Ovary (tissue), 7 donors: ENCODE measurements at regions not wholly inside any gene's neighbourhood (a gene's known extent, or its start where the extent isn't known, plus 50 kb on each side); places are given as distances from the start of the nearest gene placed in this dataset.

Experiments used
- DNase-seq, 5 donors: peaks; one replicate each; pipeline ENCODE4 v3.0.0-alpha.2; 2019 to 2020
- H3K27ac ChIP-seq, 2 donors: fragments of 200-600 bp; one replicate each; pipeline versions ENCODE4 v1.5.1 to v1.8.0; 2019 to 2022
- H3K27me3 ChIP-seq: fragments of 200-600 bp; one replicate; pipeline ENCODE4 v1.8.0; 2022
- H3K36me3 ChIP-seq: fragments of 200-600 bp; sonication (generic); one replicate; pipeline ENCODE4 v1.5.1; 2019
- H3K4me1 ChIP-seq: one replicate; pipeline ENCODE4 v1.8.1; 2013; ENCODE audit warnings: mild to moderate bottlenecking, moderate library complexity; ENCODE audit not compliant: insufficient read depth
- H3K4me3 ChIP-seq: fragments of 200-600 bp; sonication (generic); one replicate; pipeline ENCODE4 v1.5.1; 2017
- H3K9me3 ChIP-seq, 2 donors: fragments of 200-600 bp in 1 of 2; sonication (generic) in 1 of 2; one replicate each; pipeline versions ENCODE4 v1.5.1 to v1.8.1; 2013 to 2019; ENCODE audit warnings: mild to moderate bottlenecking in 1 of 2, moderate library complexity in 1 of 2
- CTCF ChIP-seq, 3 donors: fragments of 450-650 bp in 2 of 3; fragments of 200-600 bp in 1 of 3; IDR thresholded peaks; one replicate each; pipeline versions ENCODE4 v1.5.1 to v1.8.0; 2016 to 2022; ENCODE audit warnings: antibody characterized with exemption in 3 of 3, mild to moderate bottlenecking in 1 of 3
- EP300 ChIP-seq: sonication (generic); formaldehyde crosslinking; IDR thresholded peaks from one replicate; pipeline ENCODE4 v1.6.1; 2017; ENCODE audit warnings: antibody characterized with exemption
- POLR2A ChIP-seq: fragments of 450-650 bp; IDR thresholded peaks from one replicate; pipeline ENCODE4 v1.6.1; 2017; ENCODE audit warnings: antibody characterized with exemption, mild to moderate bottlenecking, moderate library complexity
- WGBS, 3 donors: extraction: QIAGEN DNeasy Blood & Tissue Kit in 1 of 3; methylation state at CpG; one replicate each; pipeline versions ENCODE4 v1.1.5 to v1.1.7; 2013 to 2017; 5-methylcytosine and 5-hydroxymethylcytosine counted together
- intact Hi-C, 4 donors: fragments of 100-400 bp; cut with DNase I; formaldehyde crosslinking; loops; one replicate each; pipeline versions ENCODE4 v1.11.0 to v1.15.1; 2022 to 2023
- donor health status: DM: no; HTN: no; CAD: no; lungs with moderate emphysema.
- donor health status: DM: no; HTN: no; CAD: no.
- donor health status: Bipolar disorder and iron deficiency.
- donor health status: DM: no; HTN: no; CAD: no.
- donor health status: DM: yes; HTN: yes; CAD: no.

- DNase-seq, result no peak
- H3K4me1 ChIP-seq, result no peaks in the 10 kb centered on the region
- no peak overlapping the region for H3K4me3 ChIP-seq
- intact Hi-C loops, result no loop called here
- no peaks in the 10 kb centered on the region for H3K9me3 ChIP-seq
- no peaks in the 10 kb centered on the region for H3K27me3 ChIP-seq
- no peak overlapping the region for H3K27ac ChIP-seq
- H3K36me3 ChIP-seq, result no peaks in the 10 kb centered on the region
- WGBS, 3 donors, result 70 to 82% (median 76%) methylated on average over 1 of the region's 1 CpG
- TF ChIP-seq CTCF (IDR thresholded peaks at IDR 0.05), result no peak
- TF ChIP-seq EP300, result no peak
- TF ChIP-seq POLR2A, result no peak
These were observed 452.9 kb downstream of the CSNK1G3 start for GRCh38 chr5:123964884-123965283.

GRCh38 chr5:123960526-123960925 lies 448.5 kb downstream of the CSNK1G3 start:
- H3K27ac ChIP-seq, result no peak overlapping the region
- H3K4me1 ChIP-seq, result no peaks in the 10 kb centered on the region
- no peaks in the 10 kb centered on the region for H3K36me3 ChIP-seq
- intact Hi-C loops, result no loop called here
- H3K27me3 ChIP-seq, result no peaks in the 10 kb centered on the region
- no peaks in the 10 kb centered on the region for H3K9me3 ChIP-seq
- H3K4me3 ChIP-seq, result no peak overlapping the region
- DNase-seq, result no peak
- WGBS, 3 donors, result 78 to 85% (median 79%) methylated on average over 5 of the region's 5 CpGs
- TF ChIP-seq POLR2A (no peak), EP300 (no peak), CTCF (IDR thresholded peaks at IDR 0.05) (no peak)

- Histone ChIP-seq H3K4me1 (no peaks in the 10 kb centered on the region), H3K36me3 (no peaks in the 10 kb centered on the region), H3K27ac (no peak overlapping the region), H3K4me3 (no peak overlapping the region), H3K9me3 (no peaks in the 10 kb centered on the region), H3K27me3 (no peaks in the 10 kb centered on the region)
- intact Hi-C loops, result no loop called here
- WGBS, 3 donors, result 64 to 72% (median 68%) methylated on average over 3 of the region's 3 CpGs
- DNase-seq, result no peak
- no peak for TF ChIP-seq POLR2A
- no peak for TF ChIP-seq CTCF (IDR thresholded peaks at IDR 0.05)
- no peak for TF ChIP-seq EP300
These were observed 439.6 kb downstream of the CSNK1G3 start for GRCh38 chr5:123951582-123951977.

- no peak for DNase-seq
- whole genome bisulfite sequencing, 3 donors, result 53 to 65% (median 64%) methylated on average over 10 of the region's 10 CpGs
- Histone ChIP-seq H3K4me1 (no peaks in the 10 kb centered on the region), H3K27ac (no peak overlapping the region), H3K4me3 (no peak overlapping the region), H3K9me3 (no peaks in the 10 kb centered on the region), H3K27me3 (no peaks in the 10 kb centered on the region), H3K36me3 (no peaks in the 10 kb centered on the region)
- intact Hi-C loops, result no loop called here
- TF ChIP-seq POLR2A, result no peak
- TF ChIP-seq CTCF (IDR thresholded peaks at IDR 0.05), result no peak
- TF ChIP-seq EP300, result no peak
These were observed 439.0 kb downstream of the CSNK1G3 start for GRCh38 chr5:123950701-123951581.
